PFSK-1 (cell line): ENCODE measurements at regions not wholly inside any gene's neighbourhood (a gene's known extent, or its start where the extent isn't known, plus 50 kb on each side); places are given as distances from the start of the nearest gene placed in this dataset.

Experiments used
- POLR2AphosphoS5 ChIP-seq: IDR thresholded peaks from 2 replicates; pipeline ENCODE4 v1.6.1; 2012; ENCODE audit warnings: low read depth, mild to moderate bottlenecking, control low read depth, low read length, moderate library complexity
- REST ChIP-seq, 2 experiments: IDR thresholded peaks; 2 replicates each; pipeline versions ENCODE4 v1.6.1 to v1.8.0; 2011 to 2012; ENCODE audit warnings: low read depth in 2 of 2, low read length in 2 of 2, control low read depth in 1 of 2, inconsistent platforms in 1 of 2, mild to moderate bottlenecking in 1 of 2, moderate library complexity in 1 of 2; ENCODE audit not compliant: insufficient read depth in 1 of 2
- TAF1 ChIP-seq: IDR thresholded peaks from 2 replicates; pipeline ENCODE4 v1.6.1; 2012; ENCODE audit warnings: low read length, control low read depth, borderline replicate concordance; ENCODE audit not compliant: insufficient read depth

GRCh38 chr2:60641811-60642788, 88.6 kb upstream of the BCL11A start:
- no peak for TF ChIP-seq POLR2AphosphoS5
- TF ChIP-seq REST (IDR thresholded peaks at IDR 0.05; ENCODE audit: insufficient read depth in 1 of 2, low read depth in 2 of 2, low read length in 2 of 2), result no peak
- no peak for TF ChIP-seq TAF1
